Activated CD8-positive, alpha-beta T cell treated with anti-CD3 and anti-CD28 coated beads, Interleukin-2, amount 10 ng/mL, durations not matched to agents 7 days and 5 days (primary cell): ENCODE measurements at regions not wholly inside any gene's neighbourhood (a gene's known extent, or its start where the extent isn't known, plus 50 kb on each side); places are given as distances from the start of the nearest gene placed in this dataset.

ENCODE experiments used
- ATAC-seq: fragments of 150-1000 bp; cut with Tn5 transposase; one replicate; pipeline ENCODE4 v1.10.0; 2021; ENCODE audit warnings: moderate library complexity
- CTCF ChIA-PET: fragments of 350-600 bp; sonication (Branson Sonifier 250); formaldehyde crosslinking; loops from one replicate; lab custom pipeline; 2021; ENCODE audit warnings: antibody characterized with exemption; lab: Charles Lee
- POLR2A ChIA-PET: fragments of 350-600 bp; sonication (Branson Sonifier 250); formaldehyde crosslinking; loops from one replicate; lab custom pipeline; 2021; ENCODE audit warnings: antibody characterized with exemption; lab: Charles Lee
- DNase-seq: peaks from one replicate; pipeline ENCODE4 v3.0.0-alpha.2; 2020
- H3K27ac Mint-ChIP-seq: one replicate; pipeline ENCODE4 v1.8.0; 2021; ENCODE audit warnings: mild to moderate bottlenecking, mixed read lengths
- H3K27me3 Mint-ChIP-seq: one replicate; pipeline ENCODE4 v1.8.0; 2021; ENCODE audit warnings: low read depth, mixed read lengths
- H3K36me3 Mint-ChIP-seq: one replicate; pipeline ENCODE4 v1.8.0; 2021; ENCODE audit warnings: low read depth, mixed read lengths
- H3K4me1 Mint-ChIP-seq: one replicate; pipeline ENCODE4 v1.8.0; 2021; ENCODE audit warnings: low read depth, mixed read lengths
- H3K4me3 Mint-ChIP-seq: one replicate; pipeline ENCODE4 v1.8.0; 2021; ENCODE audit warnings: mild to moderate bottlenecking, mixed read lengths
- H3K9me3 Mint-ChIP-seq: one replicate; pipeline ENCODE4 v1.8.0; 2022; ENCODE audit warnings: mixed read lengths; ENCODE audit not compliant: insufficient read depth

- ChIA-PET POLR2A (no interaction called here), CTCF (interaction anchor here (0.9 to 2.5 kb wide), 2 partner anchors 9 to 197 kb away, joined by 3 to 7 read pairs; no protein-coding TSS in a partner anchor)
- Mint-ChIP-seq H3K9me3 (peaks cover 9% of the 10 kb centered on the region), H3K36me3 (peaks cover 8% of the 10 kb centered on the region), H3K27me3 (peaks cover 4% of the 10 kb centered on the region), H3K4me3 (no peak overlapping the region), H3K27ac (no peak overlapping the region), H3K4me1 (no peaks in the 10 kb centered on the region)
- ATAC-seq (no peak), DNase-seq (no peak)
Observed at GRCh38 chr14:65186951-65187350, 84.6 kb upstream of the MAX start.

- ATAC-seq = no peak
- POLR2A ChIA-PET = no interaction called here
- peaks cover 3% of the 10 kb centered on the region for H3K36me3 Mint-ChIP-seq
- CTCF ChIA-PET = interaction anchor here (0.9 to 2.5 kb wide), 2 partner anchors 9 to 197 kb away, joined by 3 to 7 read pairs; no protein-coding TSS in a partner anchor
- H3K27ac Mint-ChIP-seq = no peak overlapping the region
- H3K27me3 Mint-ChIP-seq = peaks cover 4% of the 10 kb centered on the region
- DNase-seq = no peak
- H3K4me1 Mint-ChIP-seq = no peaks in the 10 kb centered on the region
- no peak overlapping the region for H3K4me3 Mint-ChIP-seq
- H3K9me3 Mint-ChIP-seq = peaks cover 3% of the 10 kb centered on the region
Observed at GRCh38 chr14:65187421-65188049, 85.2 kb upstream of the MAX start.

- ChIA-PET CTCF (interaction anchor here (0.8 kb wide), 1 partner anchor 634 kb away, joined by 3 read pairs; no protein-coding TSS in a partner anchor), POLR2A (interaction anchor here (0.6 kb wide), 1 partner anchor 9 kb away, joined by 3 read pairs; no protein-coding TSS in a partner anchor)
- ATAC-seq (no peak), DNase-seq (no peak)
- H3K4me3 Mint-ChIP-seq = no peak overlapping the region
- H3K4me1 Mint-ChIP-seq = no peaks in the 10 kb centered on the region
- no peak overlapping the region for H3K27ac Mint-ChIP-seq
- no peaks in the 10 kb centered on the region for H3K36me3 Mint-ChIP-seq
- peaks cover 4% of the 10 kb centered on the region for H3K27me3 Mint-ChIP-seq
- H3K9me3 Mint-ChIP-seq = no peaks in the 10 kb centered on the region
Observed at GRCh38 chr14:65190312-65190711, 88.0 kb upstream of the MAX start.

DNA sequence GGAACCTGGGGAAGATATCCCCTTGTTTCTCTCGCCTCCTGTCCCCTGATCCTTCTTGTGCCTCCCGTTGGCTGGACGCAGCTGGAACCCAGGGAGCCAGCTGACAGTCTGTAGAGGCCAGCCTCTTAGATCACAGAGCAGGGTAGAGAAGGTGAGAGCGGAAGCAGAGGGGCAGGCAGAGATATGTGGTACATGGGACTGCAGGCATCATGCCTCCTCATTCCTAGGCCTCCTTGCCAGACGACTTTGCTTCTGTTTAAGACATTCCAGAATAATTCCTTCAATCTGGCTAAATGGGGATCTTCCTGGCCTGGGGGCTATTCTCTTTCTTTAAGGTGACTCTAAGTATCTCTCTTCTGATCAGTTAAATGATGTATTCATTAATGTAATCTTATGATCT lies 89.4 kb upstream of the MAX start:
- peaks cover 2% of the 10 kb centered on the region for H3K27me3 Mint-ChIP-seq
- ChIA-PET CTCF (no interaction called here), POLR2A (no interaction called here)
- no peak overlapping the region for H3K27ac Mint-ChIP-seq
- H3K36me3 Mint-ChIP-seq = no peaks in the 10 kb centered on the region
- H3K9me3 Mint-ChIP-seq = no peaks in the 10 kb centered on the region
- H3K4me1 Mint-ChIP-seq = peaks cover 4% of the 10 kb centered on the region
- no peak for ATAC-seq
- no peak for DNase-seq
- no peak overlapping the region for H3K4me3 Mint-ChIP-seq

GRCh38 chr14:65192686-65193085 lies 90.4 kb upstream of the MAX start:
- ChIA-PET POLR2A (no interaction called here), CTCF (no interaction called here)
- Mint-ChIP-seq H3K9me3 (no peaks in the 10 kb centered on the region), H3K27me3 (peaks cover 2% of the 10 kb centered on the region), H3K4me3 (no peak overlapping the region), H3K27ac (no peak overlapping the region), H3K4me1 (peaks cover 4% of the 10 kb centered on the region), H3K36me3 (no peaks in the 10 kb centered on the region)
- no peak for DNase-seq
- no peak for ATAC-seq

DNA sequence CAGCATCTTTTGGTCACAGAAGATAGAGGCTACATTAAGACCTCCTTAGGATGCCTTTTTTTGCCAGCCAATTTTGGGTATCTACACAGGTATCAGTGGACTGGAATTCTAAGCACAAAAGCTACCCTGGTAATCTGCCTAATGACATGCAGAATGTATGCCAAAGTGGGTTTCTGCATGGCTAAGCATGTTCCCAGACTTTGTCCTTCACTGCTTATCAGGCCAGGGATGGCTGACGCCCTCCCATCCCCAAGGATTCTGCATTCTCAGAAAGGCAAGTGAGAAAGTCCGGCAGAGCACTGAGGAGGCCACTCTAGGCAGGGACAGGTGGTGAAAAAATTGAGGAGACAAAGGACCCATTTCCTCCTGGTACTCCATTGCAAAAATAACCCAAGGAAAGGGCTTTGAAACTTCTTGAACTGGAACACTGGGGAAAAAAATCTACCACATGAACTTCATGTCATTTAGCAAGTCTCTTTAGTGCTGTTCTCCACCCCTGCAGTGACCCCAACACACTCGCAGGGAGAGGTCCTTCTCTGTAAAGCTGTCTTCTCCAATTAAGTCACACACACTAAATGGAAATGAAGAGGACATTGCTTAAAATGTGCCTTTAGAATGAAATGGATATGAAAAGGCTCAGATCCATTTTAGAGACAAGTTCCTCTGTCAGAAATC lies 91.7 kb upstream of the MAX start:
- ATAC-seq (no peak), DNase-seq (no peak)
- Mint-ChIP-seq H3K4me3 (no peak overlapping the region), H3K36me3 (no peaks in the 10 kb centered on the region), H3K4me1 (peaks cover 5% of the 10 kb centered on the region), H3K27me3 (peaks cover 2% of the 10 kb centered on the region), H3K9me3 (no peaks in the 10 kb centered on the region), H3K27ac (no peak overlapping the region)
- ChIA-PET POLR2A (interaction anchor here (1.0 kb wide), 1 partner anchor 9 kb away, joined by 4 read pairs; no protein-coding TSS in a partner anchor), CTCF (no interaction called here)

DNA sequence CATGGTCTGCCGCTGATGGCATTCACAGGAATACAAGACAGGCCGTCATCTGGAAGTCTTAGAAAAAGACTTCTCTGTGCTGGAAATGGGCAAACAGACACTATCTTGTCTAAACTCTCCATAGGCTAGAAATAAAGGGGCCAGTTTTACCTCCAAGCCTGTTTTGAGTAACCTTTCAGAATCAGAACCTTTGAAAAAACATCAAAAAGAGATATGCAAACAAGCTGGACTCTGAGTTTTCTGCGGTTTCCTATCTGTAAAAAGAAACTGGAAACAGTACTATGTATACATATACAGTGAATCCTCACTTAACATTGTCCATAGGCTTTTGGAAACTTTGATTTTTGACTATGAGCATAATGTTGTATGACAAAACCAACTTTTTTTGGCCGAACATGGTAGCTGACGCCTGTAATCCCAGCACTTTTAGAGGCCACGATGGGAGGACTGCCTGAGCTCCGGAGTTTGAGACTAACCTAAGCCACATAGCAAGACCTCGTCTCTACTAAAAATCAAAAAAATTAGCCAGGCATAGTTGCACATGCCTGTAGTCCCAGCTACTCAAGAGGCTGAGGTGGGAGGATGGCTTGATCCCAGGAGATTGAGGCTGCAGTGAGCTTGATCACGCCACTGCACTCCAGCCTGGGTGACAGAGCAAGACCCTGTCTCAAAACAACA lies 92.9 kb upstream of the MAX start:
- ChIA-PET CTCF (interaction anchor here (0.8 to 2.3 kb wide), 2 partner anchors 9 to 25 kb away, joined by 3 to 7 read pairs; no protein-coding TSS in a partner anchor), POLR2A (interaction anchor here (0.6 kb wide), 1 partner anchor 100 kb away, joined by 3 read pairs; no protein-coding TSS in a partner anchor)
- ATAC-seq = no peak
- Mint-ChIP-seq H3K27me3 (peaks cover 2% of the 10 kb centered on the region), H3K27ac (no peak overlapping the region), H3K9me3 (no peaks in the 10 kb centered on the region), H3K4me3 (no peak overlapping the region), H3K36me3 (no peaks in the 10 kb centered on the region), H3K4me1 (peaks cover 5% of the 10 kb centered on the region)
- DNase-seq = no peak

GRCh38 chr14:65198346-65198745 lies 96.0 kb upstream of the MAX start:
- Mint-ChIP-seq H3K27ac (no peak overlapping the region), H3K36me3 (no peaks in the 10 kb centered on the region), H3K4me3 (no peak overlapping the region), H3K9me3 (no peaks in the 10 kb centered on the region), H3K27me3 (no peaks in the 10 kb centered on the region), H3K4me1 (peaks cover 5% of the 10 kb centered on the region)
- CTCF ChIA-PET = no interaction called here
- DNase-seq (no peak), ATAC-seq (no peak)
- POLR2A ChIA-PET = no interaction called here

- Mint-ChIP-seq H3K9me3 (no peaks in the 10 kb centered on the region), H3K27me3 (no peaks in the 10 kb centered on the region), H3K4me3 (no peak overlapping the region), H3K4me1 (peaks cover 15% of the 10 kb centered on the region), H3K27ac (no peak overlapping the region), H3K36me3 (peaks cover 2% of the 10 kb centered on the region)
- ChIA-PET CTCF (interaction anchor here (1.4 kb wide), 1 partner anchor 16 kb away, joined by 5 read pairs; no protein-coding TSS in a partner anchor), POLR2A (no interaction called here)
- no peak for DNase-seq
- no peak for ATAC-seq
Observed at GRCh38 chr14:65200454-65200853, 98.1 kb upstream of the MAX start.

DNA sequence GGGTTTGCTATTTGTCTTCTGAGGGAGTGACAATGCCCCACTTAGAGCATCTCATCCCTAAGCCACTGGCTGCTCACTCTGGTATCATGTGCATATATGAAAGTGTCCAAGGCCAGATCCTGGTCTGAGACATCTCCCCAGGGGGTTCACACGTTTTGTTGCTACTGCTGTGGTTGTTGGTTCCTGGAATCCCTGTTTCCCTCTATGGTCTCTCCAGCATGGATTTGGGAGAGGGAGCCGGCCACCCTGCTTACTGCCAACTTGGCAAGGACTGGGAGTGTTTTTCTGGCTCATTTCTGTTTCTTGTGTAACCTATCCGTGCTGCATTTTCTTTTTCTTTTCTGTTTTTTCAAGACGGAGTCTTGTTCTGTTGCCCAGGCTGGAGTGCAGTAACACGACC lies 101.3 kb upstream of the MAX start:
- H3K4me3 Mint-ChIP-seq = no peak overlapping the region
- POLR2A ChIA-PET = no interaction called here
- DNase-seq (no peak), ATAC-seq (no peak)
- no peaks in the 10 kb centered on the region for H3K9me3 Mint-ChIP-seq
- peaks cover 37% of the 10 kb centered on the region for H3K4me1 Mint-ChIP-seq
- CTCF ChIA-PET = interaction anchor here (1.7 kb wide), 1 partner anchor 39 kb away, joined by 9 read pairs; no protein-coding TSS in a partner anchor
- H3K36me3 Mint-ChIP-seq = peaks cover 7% of the 10 kb centered on the region
- H3K27me3 Mint-ChIP-seq = no peaks in the 10 kb centered on the region
- H3K27ac Mint-ChIP-seq = no peak overlapping the region

DNA sequence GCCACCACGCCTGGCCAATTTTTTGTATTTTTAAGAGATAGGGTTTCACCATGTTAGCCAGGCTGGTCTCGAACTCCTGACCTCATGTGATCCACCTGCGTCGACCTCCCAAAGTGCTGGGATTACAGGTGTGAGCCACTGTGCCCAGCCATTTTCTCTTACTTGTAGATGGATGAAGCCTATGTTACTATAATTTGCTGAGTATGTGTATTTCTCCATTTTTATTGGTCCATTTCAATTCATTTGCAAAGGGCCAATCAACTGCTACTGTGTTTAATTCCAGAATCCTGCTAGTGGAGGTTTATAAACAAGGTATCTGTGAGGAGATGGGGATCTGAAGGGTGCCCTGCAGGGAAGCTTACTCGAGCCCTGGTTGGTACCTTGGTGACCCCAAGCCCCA lies 101.7 kb upstream of the MAX start:
- CTCF ChIA-PET = no interaction called here
- no peak overlapping the region for H3K27ac Mint-ChIP-seq
- H3K9me3 Mint-ChIP-seq = no peaks in the 10 kb centered on the region
- H3K4me1 Mint-ChIP-seq = peaks cover 41% of the 10 kb centered on the region
- no peak for ATAC-seq
- POLR2A ChIA-PET = no interaction called here
- peaks cover 8% of the 10 kb centered on the region for H3K36me3 Mint-ChIP-seq
- H3K27me3 Mint-ChIP-seq = no peaks in the 10 kb centered on the region
- no peak for DNase-seq
- H3K4me3 Mint-ChIP-seq = no peak overlapping the region
